ENCODE measurements at regions not wholly inside any gene's neighbourhood (a gene's known extent, or its start where the extent isn't known, plus 50 kb on each side); places are given as distances from the start of the nearest gene placed in this dataset.

- no peak for DNase-seq (ENCODE audit: low read depth)
Measured at GRCh38 chr5:166370928-166371690, 1920.3 kb upstream of the WWC1 start.

DNA sequence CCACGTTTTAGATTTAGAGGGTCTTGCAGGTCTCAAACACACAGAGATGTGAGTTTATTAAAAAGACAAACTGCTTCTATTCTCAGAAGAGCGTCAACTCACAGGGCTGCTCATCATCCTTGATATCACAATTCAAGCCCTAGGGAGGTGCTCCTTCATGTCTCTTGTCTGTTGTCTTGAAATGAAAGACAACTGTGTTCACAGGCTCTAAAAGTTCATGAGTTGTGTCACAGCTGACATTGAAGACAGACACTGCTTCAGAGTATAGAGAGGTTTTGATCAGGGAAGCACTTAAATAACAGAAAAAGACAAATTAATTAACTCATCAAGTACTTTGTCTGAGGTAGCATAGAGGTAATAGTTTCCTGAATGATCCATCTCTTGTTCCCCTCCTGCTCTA is 1917.6 kb upstream of the WWC1 start:
- no peak for DNase-seq (ENCODE audit: low read depth)

DNA sequence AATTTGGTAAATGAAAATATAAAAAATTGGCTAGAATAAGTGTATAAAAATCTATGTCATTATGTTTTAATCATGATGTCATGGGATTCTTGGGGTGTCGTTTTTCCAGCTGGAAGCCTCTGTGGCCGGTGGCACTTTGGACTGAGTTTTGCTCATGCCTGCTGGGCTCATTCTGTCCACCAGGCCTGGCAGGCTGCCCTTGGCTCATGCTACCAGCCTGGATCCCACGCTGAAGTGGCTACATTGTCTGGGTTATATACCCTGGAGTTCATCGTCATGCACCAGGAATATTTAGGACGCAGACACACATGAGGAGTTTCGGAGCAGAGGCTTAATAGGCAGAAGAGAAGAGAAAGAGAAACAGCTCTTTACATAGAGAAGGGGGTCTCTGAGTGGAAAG is 1913.7 kb upstream of the WWC1 start:
- DNase-seq (ENCODE audit: low read depth), result no peak

GRCh38 chr5:166379517-166379916 is 1911.9 kb upstream of the WWC1 start:
- no peak for DNase-seq (ENCODE audit: low read depth)

GRCh38 chr5:166382031-166382430 is 1909.4 kb upstream of the WWC1 start:
- DNase-seq (ENCODE audit: low read depth), result no peak

GRCh38 chr5:166398131-166398530 is 1893.3 kb upstream of the WWC1 start:
- DNase-seq (ENCODE audit: low read depth), result no peak

GRCh38 chr5:166399781-166400180 is 1891.7 kb upstream of the WWC1 start:
- DNase-seq (ENCODE audit: low read depth), result no peak

DNA sequence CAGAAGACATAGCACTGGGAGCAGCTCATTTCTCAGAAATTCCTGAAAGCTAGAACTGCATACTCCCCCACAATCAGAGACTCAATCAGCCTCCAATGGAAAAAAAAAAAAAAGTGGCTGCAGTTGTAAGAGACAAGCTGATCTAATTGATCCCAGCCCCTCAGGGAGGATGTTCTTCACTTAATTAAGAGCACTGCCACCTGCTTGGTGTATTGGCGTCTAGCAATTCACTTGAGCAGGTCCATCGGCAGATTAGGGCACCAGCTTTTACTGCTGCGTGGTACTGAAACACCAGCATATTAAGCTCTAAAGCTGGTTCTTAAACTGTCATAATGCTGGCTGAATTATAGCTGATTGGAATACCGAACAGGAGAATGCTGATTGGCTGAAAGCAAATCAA is 1890.1 kb upstream of the WWC1 start:
- no peak for DNase-seq (ENCODE audit: low read depth)

DNA sequence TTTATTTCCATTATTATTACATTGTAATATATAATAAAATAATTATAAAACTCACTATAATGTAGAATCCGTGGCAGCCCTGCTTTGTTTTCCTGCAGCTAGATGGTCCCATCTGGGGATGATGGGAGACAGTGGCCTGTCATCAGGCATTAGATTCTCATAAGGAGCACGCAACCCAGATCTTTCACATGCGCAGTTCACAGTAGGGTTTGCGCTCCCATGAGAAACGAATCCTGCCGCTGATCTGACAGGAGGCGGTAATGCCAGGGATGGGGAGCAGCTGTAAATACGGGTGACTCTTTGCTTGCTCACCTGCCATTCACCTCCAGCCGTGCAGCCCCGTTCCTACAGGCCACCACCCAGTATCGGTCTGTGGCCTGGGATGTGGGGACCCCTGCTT is 1879.3 kb upstream of the WWC1 start:
- no peak for DNase-seq (ENCODE audit: low read depth)

DNA sequence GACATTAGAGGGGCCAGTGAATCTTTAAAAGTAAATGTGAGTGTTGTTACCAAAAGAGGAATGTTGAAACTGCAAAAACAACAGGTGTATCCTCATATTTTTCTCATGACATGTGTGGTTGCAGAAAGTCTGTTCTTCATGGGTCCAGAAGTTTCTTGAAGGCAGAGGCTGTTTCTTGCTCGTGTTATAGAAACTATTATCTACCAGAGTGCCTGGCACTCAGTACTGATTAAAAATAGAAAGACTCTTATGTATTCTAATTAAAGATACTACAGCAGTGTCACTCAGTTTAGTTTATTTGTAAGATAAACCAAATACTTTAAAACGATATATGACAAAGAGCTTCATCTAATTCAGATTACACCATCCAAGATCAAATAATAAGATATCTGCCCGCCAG is 1864.2 kb upstream of the WWC1 start:
- DNase-seq (ENCODE audit: low read depth), result no peak

DNA sequence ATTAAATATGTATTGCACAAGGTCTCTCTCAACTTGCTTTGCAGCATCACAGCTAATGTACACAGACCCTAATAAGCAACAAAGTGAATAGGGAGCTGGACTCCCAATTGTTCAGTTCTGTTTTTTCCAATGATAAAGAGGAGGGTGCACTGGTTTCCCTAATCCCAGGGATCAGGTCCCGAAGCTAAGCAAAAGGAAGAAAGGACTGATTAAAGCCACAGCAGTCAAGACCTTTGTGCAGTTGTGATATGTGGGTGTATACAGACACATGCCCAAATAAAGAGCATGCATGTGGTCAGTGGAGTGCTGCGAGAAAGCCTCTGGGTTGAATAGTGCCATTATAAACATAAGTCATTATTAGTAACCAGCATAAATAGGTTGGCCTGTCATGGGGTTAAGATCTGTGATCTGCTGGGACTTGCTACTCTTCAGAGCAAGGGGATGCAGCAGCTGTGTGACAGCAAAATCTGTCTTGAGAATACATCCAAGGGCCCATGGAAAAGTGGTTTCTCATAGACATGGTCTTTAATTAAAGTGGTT is 1863.1 kb upstream of the WWC1 start:
- DNase-seq (ENCODE audit: low read depth), result no peak

- DNase-seq (ENCODE audit: low read depth), result no peak
Measured at GRCh38 chr5:166430491-166431319, 1860.7 kb upstream of the WWC1 start.

GRCh38 chr5:166431456-166431855 is 1860.0 kb upstream of the WWC1 start:
- no peak for DNase-seq (ENCODE audit: low read depth)

DNA sequence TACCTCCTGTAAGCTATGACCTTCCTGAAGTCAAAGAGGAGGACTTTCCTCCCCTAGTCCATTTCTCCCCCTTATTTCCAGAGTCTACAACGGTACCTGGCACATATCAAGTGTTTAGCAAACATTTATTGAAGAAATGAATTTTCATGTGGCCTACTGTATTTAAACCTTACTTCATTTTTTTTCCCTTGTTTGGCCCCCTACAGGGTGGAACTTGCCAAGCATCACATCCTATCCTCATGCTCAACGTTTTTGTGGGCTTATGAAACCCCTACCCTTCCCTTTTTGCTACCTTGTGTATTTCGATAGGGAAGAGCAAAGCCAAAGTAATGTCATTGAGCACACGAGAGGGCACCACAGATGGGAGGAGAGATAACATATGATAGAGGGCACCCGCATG is 1857.8 kb upstream of the WWC1 start:
- DNase-seq (ENCODE audit: low read depth), result no peak

DNA sequence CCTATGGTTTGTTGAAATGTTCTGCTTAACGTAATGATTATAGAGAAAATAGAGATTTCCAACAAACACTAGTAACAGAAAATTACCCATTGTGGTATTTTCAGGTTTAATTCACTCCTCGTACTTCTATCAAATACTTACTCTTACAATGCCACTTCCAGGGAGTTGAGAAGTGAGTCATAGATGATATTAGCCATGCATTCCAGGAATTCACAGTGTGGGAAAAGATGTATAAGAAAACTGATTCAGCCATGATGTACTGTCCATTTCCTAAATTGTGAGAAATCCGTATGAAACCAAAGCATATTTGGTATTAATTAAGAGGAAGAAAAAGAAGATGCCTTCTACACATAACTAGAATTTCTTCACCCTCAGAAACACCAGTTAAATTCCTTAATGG is 1854.6 kb upstream of the WWC1 start:
- DNase-seq (ENCODE audit: low read depth), result no peak

DNA sequence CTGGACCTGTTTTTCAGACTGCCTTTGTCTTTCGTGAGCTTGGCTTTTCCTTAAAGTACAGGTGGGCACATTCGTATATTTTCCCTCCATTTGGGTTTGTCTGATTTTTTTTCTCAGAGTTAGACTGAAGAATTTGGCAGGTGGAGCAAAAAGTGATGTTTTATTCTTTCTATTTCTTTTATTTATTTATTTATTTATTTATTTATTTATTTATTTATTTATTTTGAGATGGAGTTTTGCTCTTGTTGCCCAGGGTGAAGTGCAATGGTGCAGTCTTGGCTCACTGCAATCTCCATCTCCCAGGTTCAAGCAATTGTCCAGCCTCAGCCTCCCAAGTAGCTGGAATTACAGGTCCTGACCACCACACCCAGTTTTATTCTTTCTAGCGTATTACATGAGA is 1805.1 kb upstream of the WWC1 start:
- DNase-seq (ENCODE audit: low read depth), result no peak

DNA sequence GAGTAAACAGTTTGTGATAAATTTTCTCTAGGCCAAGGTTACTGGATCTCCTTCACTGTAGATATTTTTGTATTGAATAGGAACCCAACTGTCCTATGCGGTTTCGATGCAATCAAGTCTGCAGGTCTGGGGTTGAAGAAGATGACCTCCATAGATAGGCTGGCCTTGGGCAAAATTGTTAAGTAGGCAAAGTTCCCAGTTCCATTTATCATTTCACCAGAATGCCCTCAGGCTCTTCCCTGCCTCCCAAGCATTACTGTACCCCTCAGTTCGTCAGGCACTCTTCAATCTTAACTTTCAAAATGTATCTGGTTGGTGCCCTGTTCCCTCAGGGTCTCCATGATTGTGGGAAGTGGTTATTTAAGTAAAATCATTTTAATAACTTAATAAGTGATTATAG is 1802.9 kb upstream of the WWC1 start:
- no peak for DNase-seq (ENCODE audit: low read depth)

- DNase-seq (ENCODE audit: low read depth), result no peak
Measured at GRCh38 chr5:166493040-166493439, 1798.4 kb upstream of the WWC1 start.

DNA sequence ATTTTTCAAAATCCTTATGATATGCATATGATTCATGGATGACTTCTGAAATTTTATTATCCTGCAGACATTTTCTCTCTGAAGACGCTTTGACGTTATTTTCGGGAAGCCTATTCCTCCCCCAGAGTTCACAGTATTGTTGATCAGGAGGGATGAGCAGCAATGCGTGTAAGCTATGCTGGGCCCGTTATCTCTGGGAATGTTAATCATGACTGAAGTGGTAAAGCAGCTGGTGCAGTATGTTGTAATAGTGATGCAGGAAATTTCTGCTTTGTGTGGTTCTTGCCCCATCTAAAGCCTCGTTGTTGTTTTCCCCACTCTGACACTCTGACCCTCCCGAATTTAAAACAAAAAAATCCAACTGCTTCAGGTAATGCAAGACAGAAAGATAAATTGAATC is 1797.8 kb upstream of the WWC1 start:
- no peak for DNase-seq (ENCODE audit: low read depth)

- no peak for DNase-seq (ENCODE audit: low read depth)
Measured at GRCh38 chr5:166497496-166498104, 1793.8 kb upstream of the WWC1 start.

DNA sequence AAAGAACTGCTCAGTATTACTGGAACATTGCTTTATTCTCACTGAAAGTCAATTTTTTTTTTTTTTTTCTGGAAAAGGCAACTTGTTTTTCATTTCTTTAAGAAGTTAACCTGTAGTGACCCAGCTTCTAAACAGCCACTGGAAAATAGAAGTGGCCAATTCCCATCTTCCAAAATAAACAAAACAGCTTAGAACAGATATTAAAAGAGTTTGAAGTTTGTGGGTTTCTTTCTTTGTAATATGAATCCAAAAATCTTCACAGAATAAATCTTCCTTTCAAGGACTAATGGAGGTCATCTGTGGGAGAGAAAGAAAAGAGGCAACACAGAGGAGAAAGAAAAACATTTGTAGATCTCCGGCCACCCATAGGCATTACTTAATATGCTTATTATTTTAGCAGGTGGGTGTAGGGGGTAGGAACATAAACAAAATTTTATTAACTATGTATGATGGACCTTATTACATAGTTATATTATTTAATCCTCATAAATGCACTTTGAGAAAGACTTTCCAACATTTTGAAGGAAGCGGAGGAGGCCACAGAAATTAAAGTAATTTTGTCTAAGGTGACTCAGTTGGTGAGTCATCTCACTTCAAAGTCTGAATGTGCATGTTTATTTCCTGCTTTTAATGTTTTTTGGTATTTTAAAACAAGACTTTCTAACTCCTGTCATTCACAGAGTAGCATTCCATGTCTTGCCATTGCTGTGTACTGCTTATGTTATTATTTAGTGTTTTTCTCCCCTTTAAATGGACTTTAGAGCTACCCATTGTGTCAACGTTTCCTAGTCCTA is 1791.8 kb upstream of the WWC1 start:
- DNase-seq (ENCODE audit: low read depth), result no peak

- DNase-seq (ENCODE audit: low read depth), result no peak
Measured at GRCh38 chr5:166503506-166503905, 1787.9 kb upstream of the WWC1 start.
